ENCODE measurements at regions not wholly inside any gene's neighbourhood (a gene's known extent, or its start where the extent isn't known, plus 50 kb on each side); places are given as distances from the start of the nearest gene placed in this dataset.
A peak's percentile ranks its signal among the peaks of the same experiment; 100 is the strongest.

- TF ChIP-seq CTCF (IDR thresholded peaks at IDR 0.05; ENCODE audit: insufficient read depth, low read length, poor library complexity, severe bottlenecking) = no peak
- Histone ChIP-seq H3K27me3 (replicated peaks; ENCODE audit: control insufficient read depth, insufficient read depth, low read length) (no peaks in the 10 kb centered on the region), H3K36me3 (ENCODE audit: control insufficient read depth, insufficient read depth, low read length) (no peaks in the 10 kb centered on the region), H3K4me3 (replicated peaks; ENCODE audit: low read depth, low read length) (no peak overlapping the region)
- DNase-seq (ENCODE audit: extremely low read depth, insufficient read length) = no peak
These were observed 607.0 kb upstream of the PRKX start for GRCh38 chrX:4320436-4320947.

GRCh38 chrX:4315891-4316290 is 602.4 kb upstream of the PRKX start:
- Histone ChIP-seq H3K4me3 (replicated peaks; ENCODE audit: low read depth, low read length) (no peak overlapping the region), H3K36me3 (ENCODE audit: control insufficient read depth, insufficient read depth, low read length) (no peaks in the 10 kb centered on the region), H3K27me3 (replicated peaks; ENCODE audit: control insufficient read depth, insufficient read depth, low read length) (no peaks in the 10 kb centered on the region)
- TF ChIP-seq CTCF (IDR thresholded peaks at IDR 0.05; ENCODE audit: insufficient read depth, low read length, poor library complexity, severe bottlenecking) = no peak
- DNase-seq (ENCODE audit: extremely low read depth, insufficient read length) = no peak

GRCh38 chrX:4314586-4314985 is 601.1 kb upstream of the PRKX start:
- no peaks in the 10 kb centered on the region for H3K36me3 ChIP-seq (ENCODE audit: control insufficient read depth, insufficient read depth, low read length)
- no peak for DNase-seq (ENCODE audit: extremely low read depth, insufficient read length)
- no peak for TF ChIP-seq CTCF (IDR thresholded peaks at IDR 0.05; ENCODE audit: insufficient read depth, low read length, poor library complexity, severe bottlenecking)
- H3K27me3 ChIP-seq (replicated peaks; ENCODE audit: control insufficient read depth, insufficient read depth, low read length) = no peaks in the 10 kb centered on the region
- H3K4me3 ChIP-seq (replicated peaks; ENCODE audit: low read depth, low read length) = no peak overlapping the region

- no peaks in the 10 kb centered on the region for H3K27me3 ChIP-seq (replicated peaks; ENCODE audit: control insufficient read depth, insufficient read depth, low read length)
- no peak overlapping the region for H3K4me3 ChIP-seq (replicated peaks; ENCODE audit: low read depth, low read length)
- no peaks in the 10 kb centered on the region for H3K36me3 ChIP-seq (ENCODE audit: control insufficient read depth, insufficient read depth, low read length)
- peak; percentile 15 for TF ChIP-seq CTCF (IDR thresholded peaks at IDR 0.05; ENCODE audit: insufficient read depth, low read length, poor library complexity, severe bottlenecking)
- no peak for DNase-seq (ENCODE audit: extremely low read depth, insufficient read length)
These were observed 563.7 kb upstream of the PRKX start for GRCh38 chrX:4277122-4277521.

- no peak for DNase-seq (ENCODE audit: extremely low read depth, insufficient read length)
- H3K4me3 ChIP-seq (replicated peaks; ENCODE audit: low read depth, low read length) = no peak overlapping the region
- TF ChIP-seq CTCF (IDR thresholded peaks at IDR 0.05; ENCODE audit: insufficient read depth, low read length, poor library complexity, severe bottlenecking) = no peak
These were observed 555.2 kb upstream of the PRKX start for GRCh38 chrX:4268676-4269075.

GRCh38 chrX:4265036-4265435 is 551.6 kb upstream of the PRKX start:
- no peak for DNase-seq (ENCODE audit: extremely low read depth, insufficient read length)
- H3K36me3 ChIP-seq (ENCODE audit: control insufficient read depth, insufficient read depth, low read length) = no peaks in the 10 kb centered on the region
- H3K27me3 ChIP-seq (replicated peaks; ENCODE audit: control insufficient read depth, insufficient read depth, low read length) = no peaks in the 10 kb centered on the region
- no peak overlapping the region for H3K4me3 ChIP-seq (replicated peaks; ENCODE audit: low read depth, low read length)
- TF ChIP-seq CTCF (IDR thresholded peaks at IDR 0.05; ENCODE audit: insufficient read depth, low read length, poor library complexity, severe bottlenecking) = no peak

More at GRCh38 chrX:4268676-4269075, 555.2 kb upstream of the PRKX start:
- Histone ChIP-seq H3K27me3 (replicated peaks; ENCODE audit: control insufficient read depth, insufficient read depth, low read length) (no peaks in the 10 kb centered on the region), H3K36me3 (ENCODE audit: control insufficient read depth, insufficient read depth, low read length) (no peaks in the 10 kb centered on the region)

Data from GM06990 (cell line).